OCI-LY1 (cell line): ENCODE measurements at regions not wholly inside any gene's neighbourhood (a gene's known extent, or its start where the extent isn't known, plus 50 kb on each side); places are given as distances from the start of the nearest gene placed in this dataset.

ENCODE experiments used
- EZH2 ChIP-seq: fragments of 200-600 bp; sonication (generic), shearing (Covaris generic); IDR thresholded peaks from 2 replicates; pipeline ENCODE4 v1.8.0; 2017; ENCODE audit warnings: borderline replicate concordance, mixed run types, mild to moderate bottlenecking, antibody characterized with exemption, low read length, moderate library complexity, mixed read lengths
- TF ChIP-seq, protein P1 (sequence below): fragments of 200-600 bp; sonication (generic), shearing (Covaris generic); IDR thresholded peaks from 2 replicates; pipeline ENCODE4 v1.5.1; 2017; ENCODE audit warnings: mild to moderate bottlenecking, antibody characterized with exemption, low read length, moderate library complexity, mixed read lengths

DNA sequence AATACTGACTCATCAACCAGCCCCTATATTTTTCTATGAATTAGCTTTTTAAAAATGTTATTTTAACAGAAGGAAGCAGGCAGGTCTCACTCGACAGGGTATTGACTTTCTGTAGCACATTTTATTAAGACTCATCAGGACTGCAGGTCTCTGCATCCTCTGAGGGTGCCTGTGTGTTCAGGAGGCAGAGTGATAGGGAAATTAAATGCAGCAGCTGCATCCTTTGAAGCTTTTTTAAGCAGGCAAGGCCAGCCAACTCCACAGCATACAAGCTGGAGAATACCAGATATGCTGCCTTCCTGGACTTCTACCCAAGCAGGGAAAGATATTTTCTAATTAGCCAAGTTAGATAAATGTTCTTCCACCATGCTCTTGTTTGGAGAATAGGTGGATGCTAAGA lies 124.9 kb downstream of the WSCD1 start:
- TF ChIP-seq, protein P1, sequence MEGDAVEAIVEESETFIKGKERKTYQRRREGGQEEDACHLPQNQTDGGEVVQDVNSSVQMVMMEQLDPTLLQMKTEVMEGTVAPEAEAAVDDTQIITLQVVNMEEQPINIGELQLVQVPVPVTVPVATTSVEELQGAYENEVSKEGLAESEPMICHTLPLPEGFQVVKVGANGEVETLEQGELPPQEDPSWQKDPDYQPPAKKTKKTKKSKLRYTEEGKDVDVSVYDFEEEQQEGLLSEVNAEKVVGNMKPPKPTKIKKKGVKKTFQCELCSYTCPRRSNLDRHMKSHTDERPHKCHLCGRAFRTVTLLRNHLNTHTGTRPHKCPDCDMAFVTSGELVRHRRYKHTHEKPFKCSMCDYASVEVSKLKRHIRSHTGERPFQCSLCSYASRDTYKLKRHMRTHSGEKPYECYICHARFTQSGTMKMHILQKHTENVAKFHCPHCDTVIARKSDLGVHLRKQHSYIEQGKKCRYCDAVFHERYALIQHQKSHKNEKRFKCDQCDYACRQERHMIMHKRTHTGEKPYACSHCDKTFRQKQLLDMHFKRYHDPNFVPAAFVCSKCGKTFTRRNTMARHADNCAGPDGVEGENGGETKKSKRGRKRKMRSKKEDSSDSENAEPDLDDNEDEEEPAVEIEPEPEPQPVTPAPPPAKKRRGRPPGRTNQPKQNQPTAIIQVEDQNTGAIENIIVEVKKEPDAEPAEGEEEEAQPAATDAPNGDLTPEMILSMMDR, result no peak
- no peak for TF ChIP-seq EZH2
